Hippocampal formation (tissue), 2 donors: ENCODE measurements at regions not wholly inside any gene's neighbourhood (a gene's known extent, or its start where the extent isn't known, plus 50 kb on each side); places are given as distances from the start of the nearest gene placed in this dataset.
"Not testable (repeated sequence)": the region's sequence is repeated elsewhere in the genome, so short reads cannot be mapped to it uniquely, and the experiment has no call there.

Source experiments
- DNase-seq, 2 donors: peaks; one replicate each; lab custom pipeline; 2025; lab: John Stamatoyannopoulos, UW

DNA sequence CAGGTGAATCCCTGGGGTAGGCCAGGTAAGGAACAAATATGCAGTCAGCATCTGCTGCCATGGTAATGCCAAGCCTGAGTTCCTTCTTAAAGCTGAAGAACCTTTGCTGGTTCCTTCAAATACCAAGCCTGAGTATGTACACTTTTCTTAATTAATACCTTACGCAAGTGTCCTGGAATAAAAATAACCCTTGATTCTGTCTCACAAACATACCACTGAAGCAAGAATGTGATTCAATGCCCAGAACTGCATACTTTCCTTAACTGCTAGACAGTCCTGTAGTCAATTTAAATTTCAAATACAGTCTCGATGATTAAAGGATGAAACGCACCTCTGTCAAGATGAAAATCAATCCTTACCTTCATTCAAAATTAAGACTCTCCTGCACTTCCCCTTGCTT is 634.0 kb upstream of the CHRM3 start:
- no peak for DNase-seq

DNA sequence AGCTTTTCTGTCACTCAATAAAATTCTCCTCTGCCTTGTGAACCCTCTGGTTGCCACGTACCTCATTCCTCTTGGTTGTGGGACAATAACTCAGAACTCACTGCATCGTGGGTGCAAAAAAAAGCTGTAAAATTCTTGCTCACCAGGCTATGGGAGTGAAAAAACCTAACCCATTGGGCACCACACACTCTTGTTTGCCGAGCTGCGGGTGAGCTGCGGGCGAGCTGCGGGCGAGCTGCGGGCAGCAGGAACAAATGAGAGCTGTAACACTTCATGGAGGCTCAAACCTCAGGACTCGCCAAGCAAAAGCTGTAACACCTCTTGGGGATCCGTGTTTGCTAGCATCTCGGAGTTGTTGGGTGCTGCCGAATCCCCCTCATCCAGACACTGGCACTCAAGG is 641.3 kb upstream of the CHRM3 start:
- no peak for DNase-seq

DNA sequence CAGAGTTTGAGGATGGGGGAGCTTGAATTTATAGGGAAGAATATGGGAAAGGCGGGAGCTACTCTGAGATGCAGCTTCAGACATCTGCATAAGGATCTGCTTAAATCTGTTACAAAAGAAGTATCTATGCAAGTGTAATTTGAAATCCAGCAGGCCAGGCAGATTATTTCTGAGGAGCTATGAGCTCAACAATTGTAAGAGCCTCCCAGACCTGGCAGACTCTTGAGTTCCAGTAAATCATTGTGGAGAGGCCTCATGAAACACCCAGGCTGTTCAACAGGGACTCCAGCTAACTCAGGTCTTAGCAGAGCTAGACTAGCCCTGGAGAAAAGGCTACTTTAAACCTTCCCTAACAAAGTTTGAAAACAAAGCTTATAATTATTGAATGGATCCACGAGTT is 647.5 kb upstream of the CHRM3 start:
- DNase-seq: no peak

- no peak for DNase-seq
These were observed 658.7 kb upstream of the CHRM3 start for GRCh38 chr1:238727670-238728069.

DNA sequence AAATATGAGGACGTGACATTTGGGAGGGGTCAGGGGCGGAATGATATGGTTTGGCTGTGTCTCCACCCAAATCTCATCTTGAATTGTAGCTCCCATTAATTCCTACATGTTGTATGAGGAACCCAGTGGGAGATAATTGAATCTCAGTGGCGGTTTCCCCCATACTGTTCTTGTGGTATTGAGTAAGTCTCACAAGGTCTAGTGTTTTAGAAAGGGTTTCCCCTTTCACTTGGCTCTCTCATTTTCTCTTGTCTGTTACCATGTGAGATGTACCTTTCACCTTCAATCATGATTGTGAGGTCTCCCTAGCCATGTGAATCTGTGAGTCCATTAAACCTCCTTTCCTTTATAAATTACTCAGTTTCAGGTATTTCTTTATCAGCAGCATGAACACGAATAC is 663.6 kb upstream of the CHRM3 start:
- no peak for DNase-seq

DNA sequence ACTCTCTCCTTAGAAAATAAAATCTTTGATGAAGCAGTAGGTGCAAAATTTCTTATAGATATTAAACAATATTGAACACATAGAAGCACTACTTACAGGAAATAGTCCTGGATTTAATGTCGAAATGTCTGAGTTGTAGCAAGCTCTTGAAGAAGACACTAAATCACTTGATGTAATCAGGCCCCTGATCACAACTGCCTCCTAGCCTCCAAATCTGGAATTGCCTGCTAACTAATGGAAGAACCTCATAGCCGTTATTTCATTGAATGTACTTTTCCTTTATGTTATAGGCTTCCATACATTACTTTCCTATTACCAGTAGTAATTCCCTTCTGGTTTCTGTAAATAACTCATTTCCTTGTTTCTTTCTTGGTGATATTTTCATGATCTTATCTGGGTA is 675.7 kb upstream of the CHRM3 start:
- DNase-seq: no peak

GRCh38 chr1:238701024-238701423 is 685.3 kb upstream of the CHRM3 start:
- no peak for DNase-seq

- DNase-seq: no peak
These were observed 696.0 kb upstream of the CHRM3 start for GRCh38 chr1:238690415-238690814.

DNA sequence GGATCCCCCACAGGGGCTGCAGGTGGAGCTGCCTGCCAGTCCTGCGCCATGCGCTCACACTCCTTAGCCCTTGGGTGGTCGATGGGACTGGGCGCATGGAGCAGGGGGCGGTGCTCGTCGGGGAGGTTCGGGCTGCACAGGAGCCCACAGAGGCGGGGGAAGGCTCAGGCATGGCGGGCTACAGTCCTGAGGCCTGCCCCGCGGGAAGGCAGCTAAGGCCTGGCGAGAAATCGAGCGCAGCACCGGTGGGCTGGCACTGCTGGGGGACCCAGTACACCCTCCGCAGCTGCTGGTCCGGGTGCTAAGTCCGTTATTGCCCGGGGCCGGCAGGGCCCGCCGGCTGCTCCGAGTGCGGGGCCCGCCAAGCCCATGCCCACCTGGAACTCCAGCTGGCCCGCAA is 701.8 kb upstream of the CHRM3 start:
- not testable (repeated sequence) for DNase-seq

DNA sequence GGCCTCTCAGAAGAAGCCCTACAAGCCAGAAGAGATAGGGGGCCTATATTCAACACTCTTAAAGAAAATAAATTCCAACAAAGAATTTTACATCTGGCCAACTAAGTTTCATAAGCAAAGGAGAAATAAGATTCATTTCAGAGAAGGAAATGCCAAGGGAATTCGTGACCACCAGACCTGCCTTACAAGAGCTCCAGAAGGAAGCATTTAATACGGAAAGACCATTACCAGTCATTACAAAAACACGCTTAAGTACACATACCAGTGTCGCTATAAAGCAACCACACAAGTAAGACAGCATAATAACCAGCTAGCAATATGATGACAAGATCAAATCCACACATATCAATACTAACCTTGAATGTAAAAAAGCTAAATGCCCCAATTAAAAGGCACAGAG is 704.9 kb upstream of the CHRM3 start:
- no peak for DNase-seq

DNA sequence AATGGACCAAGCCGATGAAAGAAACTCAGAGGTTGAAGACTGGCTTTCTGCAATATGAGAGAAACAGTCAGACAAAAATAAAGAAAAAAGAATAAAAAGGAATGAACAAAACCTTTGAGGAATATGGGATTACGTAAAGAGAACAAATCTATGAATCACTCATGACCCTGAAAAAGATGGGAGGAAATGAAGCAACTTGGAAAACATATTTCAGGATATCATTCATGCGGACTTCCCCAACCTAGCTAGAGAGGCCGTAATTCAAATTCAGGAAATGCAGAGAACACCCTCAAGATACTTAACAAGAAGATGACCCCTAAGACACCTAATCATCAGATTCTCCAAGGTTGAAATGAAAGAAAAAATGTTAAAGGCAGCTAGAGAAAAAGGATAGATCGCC is 705.3 kb upstream of the CHRM3 start:
- DNase-seq: no peak

- DNase-seq: no peak
These were observed 708.8 kb upstream of the CHRM3 start for GRCh38 chr1:238677567-238677966.

DNA sequence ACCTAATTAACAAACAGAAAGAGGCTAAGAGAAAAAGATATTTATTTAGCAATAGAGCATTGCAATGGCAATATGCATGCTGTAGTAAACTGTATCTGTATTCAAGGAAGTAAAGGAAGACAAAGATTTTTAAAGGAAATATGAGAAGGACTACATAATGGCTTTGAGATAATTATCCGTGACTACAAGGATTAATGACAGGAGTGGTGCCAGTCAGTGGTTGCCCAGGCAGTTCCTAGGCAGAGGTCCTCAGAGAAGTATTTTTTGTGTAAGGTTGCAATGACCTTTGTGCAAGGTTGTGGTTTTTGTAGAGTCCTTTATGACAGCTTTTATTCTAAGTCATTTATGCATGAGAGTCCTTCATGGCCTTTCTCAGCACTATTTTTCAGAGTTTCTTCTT is 711.1 kb upstream of the CHRM3 start:
- no peak for DNase-seq

DNA sequence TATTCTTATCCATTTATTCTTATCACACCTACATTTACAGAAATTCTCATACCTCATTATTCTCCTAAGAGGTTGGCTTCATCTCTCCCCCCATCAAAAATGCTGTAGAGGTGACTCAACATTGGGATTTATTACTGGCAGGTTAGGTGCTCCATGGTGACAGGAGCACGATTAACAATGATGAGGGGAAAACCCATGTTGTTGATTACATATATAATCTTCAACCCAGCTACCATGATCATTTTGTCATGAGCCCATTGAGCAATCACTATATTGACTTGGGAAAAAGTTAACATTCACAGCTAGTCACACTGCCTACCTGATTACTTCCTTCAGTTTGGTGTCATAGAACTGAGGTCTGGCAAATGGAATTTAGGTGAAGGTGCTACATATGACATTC is 712.1 kb upstream of the CHRM3 start:
- no peak for DNase-seq

- DNase-seq: no peak
These were observed 712.8 kb upstream of the CHRM3 start for GRCh38 chr1:238673561-238673960.

DNA sequence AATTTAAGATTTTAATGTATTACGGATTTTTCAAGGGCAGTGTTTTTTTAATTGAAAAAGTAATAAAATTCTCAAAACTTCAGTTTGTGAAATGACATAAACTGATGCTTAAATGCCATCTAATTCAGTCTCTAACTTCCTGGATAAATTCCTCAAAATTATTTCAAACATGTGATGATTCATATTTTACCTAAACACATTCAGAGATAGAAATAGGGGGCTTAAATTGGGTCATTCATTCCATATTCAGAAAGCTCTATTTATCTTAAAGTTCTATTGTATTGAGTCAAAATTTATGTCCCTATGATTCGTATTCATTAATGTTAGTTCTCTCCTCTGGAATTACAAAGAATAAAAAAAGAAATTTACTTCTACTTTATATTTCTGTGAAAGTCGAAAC is 713.6 kb upstream of the CHRM3 start:
- DNase-seq: no peak

GRCh38 chr1:238672262-238672661 is 714.1 kb upstream of the CHRM3 start:
- DNase-seq: no peak

GRCh38 chr1:238664139-238664538 is 722.2 kb upstream of the CHRM3 start:
- DNase-seq: no peak

DNA sequence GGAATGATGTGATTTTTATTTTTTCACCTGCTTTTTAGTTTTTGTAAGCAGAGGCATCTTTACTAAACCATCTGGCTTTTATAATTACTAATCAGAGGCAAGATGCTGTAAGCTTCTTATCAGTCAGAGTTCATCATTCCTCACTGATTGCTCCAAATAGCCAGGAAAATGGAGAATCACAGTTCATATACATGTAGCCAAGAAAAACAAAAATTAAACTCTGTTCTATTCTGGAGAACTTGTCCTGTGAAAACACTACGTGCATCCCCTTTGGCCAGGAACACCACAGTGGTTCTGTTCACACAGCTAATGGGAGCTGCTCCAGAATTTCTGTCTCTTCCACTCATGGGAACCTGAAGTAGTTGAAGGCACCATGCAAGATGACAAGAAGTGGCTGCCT is 725.5 kb upstream of the CHRM3 start:
- no peak for DNase-seq

GRCh38 chr1:238658763-238659162 is 727.6 kb upstream of the CHRM3 start:
- DNase-seq: no peak

DNA sequence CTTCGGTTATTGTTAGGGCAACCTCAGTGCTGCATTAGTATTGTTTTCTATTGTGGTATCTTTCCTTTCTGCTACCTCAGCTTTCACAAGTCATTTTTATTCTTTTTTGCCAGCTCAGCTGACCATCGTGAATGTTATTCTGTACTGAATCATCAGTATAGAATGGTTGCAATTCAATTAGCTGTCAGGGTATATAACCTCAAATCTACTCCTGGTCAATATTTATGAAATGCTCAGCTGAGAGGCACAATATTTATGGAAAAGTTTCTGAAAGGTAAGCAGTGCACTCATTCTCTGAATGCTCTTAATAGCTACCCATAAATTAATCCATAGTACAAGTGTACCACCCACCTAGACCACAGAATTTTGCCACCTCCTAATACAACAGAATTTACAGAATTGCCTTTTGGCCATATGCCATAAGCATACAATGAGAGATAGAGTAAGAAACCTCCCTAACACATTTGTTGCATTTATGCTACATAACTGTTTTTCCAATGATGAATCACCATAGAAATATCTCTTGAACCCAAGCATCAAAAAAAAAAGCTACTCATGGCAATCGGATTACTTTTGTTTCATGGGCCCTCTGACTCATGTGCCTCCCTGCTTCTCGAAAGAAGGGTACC is 732.6 kb upstream of the CHRM3 start:
- no peak for DNase-seq

GRCh38 chr1:238652346-238652968 is 733.9 kb upstream of the CHRM3 start:
- DNase-seq: no peak

DNA sequence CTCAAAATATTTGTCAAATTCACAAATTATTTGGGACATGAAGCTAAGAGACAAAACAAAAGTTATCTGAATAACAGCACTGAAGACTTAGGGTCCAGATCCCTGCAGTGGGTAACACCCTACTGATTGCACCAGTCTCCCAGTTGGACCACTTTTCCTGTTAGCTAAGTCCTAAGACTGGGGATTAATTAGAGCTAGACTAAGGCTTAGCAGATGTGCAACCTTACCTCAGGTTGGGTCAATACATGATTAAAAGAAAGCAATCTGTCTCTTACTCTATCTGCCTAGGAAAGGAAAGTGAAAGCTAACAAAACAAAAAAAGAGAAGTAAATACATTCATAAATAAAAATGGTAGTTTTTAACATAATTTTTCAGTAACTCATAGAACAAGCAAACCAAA is 737.2 kb upstream of the CHRM3 start:
- DNase-seq: no peak

- DNase-seq: no peak
These were observed 737.6 kb upstream of the CHRM3 start for GRCh38 chr1:238648751-238649150.
